Ovary (tissue), 3 donors: ENCODE measurements at regions not wholly inside any gene's neighbourhood (a gene's known extent, or its start where the extent isn't known, plus 50 kb on each side); places are given as distances from the start of the nearest gene placed in this dataset.

Source experiments
- CTCF ChIP-seq, 3 donors: fragments of 450-650 bp in 2 of 3; fragments of 200-600 bp in 1 of 3; IDR thresholded peaks; one replicate each; pipeline versions ENCODE4 v1.5.1 to v1.8.0; 2016 to 2022; ENCODE audit warnings: antibody characterized with exemption in 3 of 3, mild to moderate bottlenecking in 1 of 3
- POLR2A ChIP-seq: fragments of 450-650 bp; IDR thresholded peaks from one replicate; pipeline ENCODE4 v1.6.1; 2017; ENCODE audit warnings: antibody characterized with exemption, mild to moderate bottlenecking, moderate library complexity
- donor health status: DM: no; HTN: no; CAD: no.

GRCh38 chr4:142976482-142976881 lies 130.4 kb upstream of the INPP4B start:
- no peak for TF ChIP-seq CTCF (IDR thresholded peaks at IDR 0.05)
- TF ChIP-seq POLR2A = no peak
